ENCODE measurements at regions not wholly inside any gene's neighbourhood (a gene's known extent, or its start where the extent isn't known, plus 50 kb on each side); places are given as distances from the start of the nearest gene placed in this dataset.
A peak's percentile ranks its signal among the peaks of the same experiment; 100 is the strongest.

DNA sequence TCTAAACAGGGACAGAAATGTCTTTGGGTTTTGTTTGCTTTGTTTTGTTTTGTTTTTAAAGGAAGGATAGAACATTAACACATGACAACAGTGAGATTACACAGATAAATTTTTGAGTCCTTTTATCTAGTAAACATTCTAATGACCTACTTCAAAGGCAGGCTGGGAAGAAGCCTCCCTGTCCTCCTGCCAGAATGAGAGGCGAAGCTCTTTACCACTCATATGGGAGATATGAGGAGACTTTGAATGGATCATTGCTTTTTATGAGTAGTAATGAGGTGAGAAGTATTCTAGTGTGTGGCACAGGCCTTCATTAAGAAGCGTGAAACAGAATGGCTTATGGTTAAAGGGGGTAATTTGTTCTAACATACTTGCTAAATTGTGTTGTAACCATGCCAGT lies 172.0 kb downstream of the FBXO8 start:
- Histone ChIP-seq H3K9me3 (no peaks in the 10 kb centered on the region), H3K27me3 (no peaks in the 10 kb centered on the region), H3K27ac (peak overlapping the region; percentile 21 to 63 (median 34)), H3K4me1 (peaks cover 0 to 7% (median 5%) of the 10 kb centered on the region in 4 donors), H3K4me3 (no peak overlapping the region), H3K36me3 (no peaks in the 10 kb centered on the region)
- no peak for DNase-seq
- in situ Hi-C loops (cut with MboI; ENCODE audit: low pct_ligation_motif_present in 1 of 4, low pct_unique_long_range_greater_than_20kb in 1 of 4, low sequenced_read_pairs in 3 of 4) (no loop called here), intact Hi-C loops (cut with DNase I; ENCODE audit: low total_unique reads) (no loop called here)
- TF ChIP-seq CTCF (IDR thresholded peaks at IDR 0.05): no peak
- TF ChIP-seq POLR2AphosphoS5 (IDR thresholded peaks at IDR 0.05): peak in 1 of 3 donors; percentile 17
- no peak for TF ChIP-seq EP300 (IDR thresholded peaks at IDR 0.05; ENCODE audit: low read depth)
- WGBS, 2 donors (ENCODE audit: low coverage in 1 of 2): 46 to 79% methylated on average over 2 of the region's 2 CpGs

DNA sequence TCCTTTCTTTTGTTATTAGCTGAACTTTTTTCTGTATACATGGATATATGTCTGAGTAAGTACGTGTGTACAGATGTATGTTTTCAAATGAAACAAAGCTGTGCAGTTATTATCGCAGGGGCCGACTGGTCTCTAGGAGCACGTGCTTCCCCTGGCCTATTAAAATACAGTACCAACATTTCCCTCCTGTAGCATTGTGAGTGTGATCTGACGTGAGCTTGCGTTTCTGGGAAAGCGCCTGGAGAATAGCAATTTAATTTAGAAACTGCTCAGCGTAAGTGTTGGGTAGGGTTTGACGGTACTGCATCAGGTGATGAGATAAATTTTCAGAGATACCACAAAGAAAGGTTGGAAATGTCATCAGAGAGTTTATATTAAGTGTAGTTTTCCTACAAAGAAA lies 173.3 kb downstream of the FBXO8 start:
- WGBS, 2 donors (ENCODE audit: low coverage in 1 of 2): 55 to 57% methylated on average over 7 to 9 of the region's 9 CpGs
- intact Hi-C loops (cut with DNase I; ENCODE audit: low total_unique reads): no loop called here
- H3K9me3 ChIP-seq: no peaks in the 10 kb centered on the region
- TF ChIP-seq EP300 (IDR thresholded peaks at IDR 0.05; ENCODE audit: low read depth): no peak
- no peak for TF ChIP-seq POLR2AphosphoS5 (IDR thresholded peaks at IDR 0.05)
- TF ChIP-seq POLR2A (IDR thresholded peaks at IDR 0.05): no peak
- TF ChIP-seq CTCF (IDR thresholded peaks at IDR 0.05): no peak
- no peak for DNase-seq
- peaks cover 0 to 7% (median 5%) of the 10 kb centered on the region in 4 donors for H3K4me1 ChIP-seq
- in situ Hi-C loops (cut with MboI; ENCODE audit: low pct_ligation_motif_present in 1 of 4, low pct_unique_long_range_greater_than_20kb in 1 of 4, low sequenced_read_pairs in 3 of 4): no loop called here
- no peaks in the 10 kb centered on the region for H3K36me3 ChIP-seq
- no peaks in the 10 kb centered on the region for H3K27me3 ChIP-seq
- H3K27ac ChIP-seq: peak overlapping the region in 1 of 4 donors; percentile 34
- H3K4me3 ChIP-seq: no peak overlapping the region

DNA sequence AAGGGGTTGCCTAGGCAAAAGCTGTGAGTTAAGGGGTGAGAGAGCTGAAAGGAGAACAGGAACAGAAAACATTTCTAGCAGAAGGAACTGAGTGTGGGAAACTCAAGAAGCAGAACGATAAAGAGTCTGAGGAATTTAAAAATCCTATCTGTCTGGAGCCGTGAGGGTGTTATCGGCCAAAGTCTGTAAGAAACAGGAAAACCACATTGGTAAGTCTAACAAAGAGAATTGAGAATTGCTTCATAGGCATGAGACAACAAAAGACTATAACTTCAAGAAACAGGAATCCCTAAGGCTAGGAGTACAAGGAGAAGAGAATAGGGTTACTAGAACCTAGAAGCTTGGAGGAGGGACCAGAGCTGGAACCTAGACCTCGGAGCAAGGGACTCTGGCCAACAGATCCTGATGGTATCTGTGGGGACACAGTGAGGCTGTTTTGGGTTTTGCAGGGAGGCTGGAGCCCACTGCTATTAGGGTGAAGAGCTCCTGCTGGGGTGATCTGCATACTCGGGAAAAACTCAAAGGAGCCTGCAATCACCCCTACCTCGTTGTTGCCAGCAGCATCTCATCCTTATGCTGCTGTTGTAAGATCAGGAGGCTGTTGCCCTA lies 175.6 kb downstream of the FBXO8 start:
- no peaks in the 10 kb centered on the region for H3K9me3 ChIP-seq
- no peaks in the 10 kb centered on the region for H3K27me3 ChIP-seq
- no peak for DNase-seq
- intact Hi-C loops (cut with DNase I; ENCODE audit: low total_unique reads): no loop called here
- in situ Hi-C loops (cut with MboI; ENCODE audit: low pct_ligation_motif_present in 1 of 4, low pct_unique_long_range_greater_than_20kb in 1 of 4, low sequenced_read_pairs in 3 of 4): no loop called here
- 64 to 65% methylated on average over 3 to 6 of the region's 6 CpGs for WGBS, 2 donors (ENCODE audit: low coverage in 1 of 2)
- peak overlapping the region in 2 of 4 donors; percentile 14 to 22 for H3K27ac ChIP-seq
- TF ChIP-seq POLR2A (IDR thresholded peaks at IDR 0.05): no peak
- H3K4me1 ChIP-seq: peaks cover 0 to 7% (median 5%) of the 10 kb centered on the region in 4 donors
- H3K36me3 ChIP-seq: no peaks in the 10 kb centered on the region
- no peak overlapping the region for H3K4me3 ChIP-seq

DNA sequence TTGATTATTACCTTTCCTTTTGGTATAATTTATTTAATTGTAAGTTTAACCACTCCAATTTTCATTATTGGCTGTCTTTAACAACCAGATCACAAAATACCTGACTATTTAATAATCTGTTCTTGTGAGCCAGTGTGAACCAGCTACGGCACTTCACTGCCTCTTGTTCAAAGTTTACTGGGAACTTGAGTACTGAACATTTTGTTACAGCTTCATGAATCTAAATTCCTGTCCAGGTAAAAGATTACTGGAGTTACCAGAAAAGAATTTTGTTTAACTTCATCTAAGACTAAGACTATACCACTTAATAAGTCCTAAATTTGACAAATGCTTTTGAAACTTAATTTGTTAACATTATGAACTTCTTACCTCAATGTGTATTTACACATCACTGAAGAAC lies 178.3 kb downstream of the FBXO8 start:
- intact Hi-C loops (cut with DNase I; ENCODE audit: low total_unique reads) (no loop called here), in situ Hi-C loops (cut with MboI; ENCODE audit: low pct_ligation_motif_present in 1 of 4, low pct_unique_long_range_greater_than_20kb in 1 of 4, low sequenced_read_pairs in 3 of 4) (no loop called here)
- peaks cover 0 to 7% (median 0%) of the 10 kb centered on the region in 4 donors for H3K4me1 ChIP-seq
- no peaks in the 10 kb centered on the region for H3K9me3 ChIP-seq
- WGBS, 2 donors (ENCODE audit: low coverage in 1 of 2): 60 to 73% methylated on average over 1 of the region's 1 CpG
- no peak for DNase-seq
- no peaks in the 10 kb centered on the region for H3K36me3 ChIP-seq
- H3K27me3 ChIP-seq: no peaks in the 10 kb centered on the region
- TF ChIP-seq POLR2A (IDR thresholded peaks at IDR 0.05): no peak
- no peak for TF ChIP-seq EP300 (IDR thresholded peaks at IDR 0.05; ENCODE audit: low read depth)
- TF ChIP-seq CTCF (IDR thresholded peaks at IDR 0.05): no peak
- TF ChIP-seq POLR2AphosphoS5 (IDR thresholded peaks at IDR 0.05): no peak
- no peak overlapping the region for H3K4me3 ChIP-seq
- peak overlapping the region in 2 of 4 donors; percentile 39 to 47 for H3K27ac ChIP-seq

GRCh38 chr4:174100910-174101309 lies 182.6 kb downstream of the FBXO8 start:
- H3K27ac ChIP-seq: no peak overlapping the region
- DNase-seq: no peak
- H3K9me3 ChIP-seq: no peaks in the 10 kb centered on the region
- H3K4me1 ChIP-seq: no peaks in the 10 kb centered on the region
- WGBS, 2 donors (ENCODE audit: low coverage in 1 of 2): 71 to 92% methylated on average over 2 of the region's 2 CpGs
- no peak overlapping the region for H3K4me3 ChIP-seq
- TF ChIP-seq CTCF (IDR thresholded peaks at IDR 0.05) (no peak), POLR2A (IDR thresholded peaks at IDR 0.05) (no peak), EP300 (IDR thresholded peaks at IDR 0.05; ENCODE audit: low read depth) (no peak), POLR2AphosphoS5 (IDR thresholded peaks at IDR 0.05) (no peak)
- in situ Hi-C loops (cut with MboI; ENCODE audit: low pct_ligation_motif_present in 1 of 4, low pct_unique_long_range_greater_than_20kb in 1 of 4, low sequenced_read_pairs in 3 of 4) (no loop called here), intact Hi-C loops (cut with DNase I; ENCODE audit: low total_unique reads) (no loop called here)
- H3K27me3 ChIP-seq: no peaks in the 10 kb centered on the region
- no peaks in the 10 kb centered on the region for H3K36me3 ChIP-seq

All from transverse colon (tissue), 4 donors.